ENCODE measurements at regions not wholly inside any gene's neighbourhood (a gene's known extent, or its start where the extent isn't known, plus 50 kb on each side); places are given as distances from the start of the nearest gene placed in this dataset.
"Not testable (repeated sequence)": the region's sequence is repeated elsewhere in the genome, so short reads cannot be mapped to it uniquely, and the experiment has no call there.

GRCh38 chr2:116810071-116810470 lies 1004.4 kb upstream of the DDX18 start:
- TF ChIP-seq Cebpa-rat (IDR thresholded peaks at IDR 0.05): no peak
- H4K20me1 ChIP-seq: no peaks in the 10 kb centered on the region
- no peaks in the 10 kb centered on the region for H3K27me3 ChIP-seq
- peaks cover 0 to 2% (median 0%) of the 10 kb centered on the region in 11 experiments; a peak in 1 of 22 replicates for H3K9me3 ChIP-seq (replicated peaks in 1 of 11)
- no peaks in the 10 kb centered on the region for H3K36me3 ChIP-seq
- H3K4me1 ChIP-seq: no peaks in the 10 kb centered on the region
- H3K27ac ChIP-seq: no peak overlapping the region
- no peak overlapping the region for H3K4me2 ChIP-seq
- H3K4me3 ChIP-seq: no peak overlapping the region
- H3K9ac ChIP-seq: no peak overlapping the region

- Histone ChIP-seq H3K27ac (no peak overlapping the region), H3K9me3 (replicated peaks in 1 of 11) (no peaks in the 10 kb centered on the region), H3K4me1 (no peaks in the 10 kb centered on the region), H4K20me1 (no peaks in the 10 kb centered on the region), H3K27me3 (no peaks in the 10 kb centered on the region), H3K4me2 (no peak overlapping the region), H3K9ac (no peak overlapping the region), H3K36me3 (no peaks in the 10 kb centered on the region), H3K4me3 (no peak overlapping the region)
- no peak for TF ChIP-seq Cebpa-rat (IDR thresholded peaks at IDR 0.05)
These were observed 1003.8 kb upstream of the DDX18 start for GRCh38 chr2:116810645-116811044.

GRCh38 chr2:116819355-116819754 lies 995.1 kb upstream of the DDX18 start:
- no peaks in the 10 kb centered on the region for H3K9me3 ChIP-seq (replicated peaks in 1 of 11)
- no peak overlapping the region for H3K27ac ChIP-seq
- H3K36me3 ChIP-seq: no peaks in the 10 kb centered on the region
- H3K9ac ChIP-seq: no peak overlapping the region
- H3K4me2 ChIP-seq: no peak overlapping the region
- no peaks in the 10 kb centered on the region for H4K20me1 ChIP-seq
- TF ChIP-seq Cebpa-rat (IDR thresholded peaks at IDR 0.05): no peak
- H3K4me1 ChIP-seq: no peaks in the 10 kb centered on the region
- no peak overlapping the region for H3K4me3 ChIP-seq
- H3K27me3 ChIP-seq: no peaks in the 10 kb centered on the region

- no peak overlapping the region for H3K27ac ChIP-seq
- no peak overlapping the region for H3K9ac ChIP-seq
- H4K20me1 ChIP-seq: no peaks in the 10 kb centered on the region
- H3K4me3 ChIP-seq: no peak overlapping the region
- no peaks in the 10 kb centered on the region for H3K36me3 ChIP-seq
- no peaks in the 10 kb centered on the region for H3K4me1 ChIP-seq
- no peak for TF ChIP-seq Cebpa-rat (IDR thresholded peaks at IDR 0.05)
- no peaks in the 10 kb centered on the region for H3K9me3 ChIP-seq (replicated peaks in 1 of 11)
- no peaks in the 10 kb centered on the region for H3K27me3 ChIP-seq
- H3K4me2 ChIP-seq: no peak overlapping the region
These were observed 993.5 kb upstream of the DDX18 start for GRCh38 chr2:116820986-116821385.

- H3K4me2 ChIP-seq; H3K4me1 ChIP-seq; H3K36me3 ChIP-seq; H3K4me3 ChIP-seq; H3K9me3 ChIP-seq (replicated peaks in 1 of 11); H3K9ac ChIP-seq; H3K27ac ChIP-seq; H3K27me3 ChIP-seq; H4K20me1 ChIP-seq: not testable (repeated sequence)
These were observed 984.9 kb upstream of the DDX18 start for GRCh38 chr2:116829543-116829942.

- Histone ChIP-seq H3K27me3 (no peaks in the 10 kb centered on the region), H3K4me1 (no peaks in the 10 kb centered on the region), H3K4me3 (no peak overlapping the region), H3K9me3 (replicated peaks in 1 of 11) (no peaks in the 10 kb centered on the region; a peak in 3 of 22 replicates), H3K9ac (no peak overlapping the region), H3K4me2 (no peak overlapping the region), H3K36me3 (no peaks in the 10 kb centered on the region), H3K27ac (no peak overlapping the region), H4K20me1 (no peaks in the 10 kb centered on the region)
- no peak for TF ChIP-seq Cebpa-rat (IDR thresholded peaks at IDR 0.05)
These were observed 982.3 kb upstream of the DDX18 start for GRCh38 chr2:116832148-116832547.

GRCh38 chr2:116833052-116833451 lies 981.4 kb upstream of the DDX18 start:
- H3K4me1 ChIP-seq: no peaks in the 10 kb centered on the region
- H3K9ac ChIP-seq: no peak overlapping the region
- no peak overlapping the region for H3K4me2 ChIP-seq
- no peaks in the 10 kb centered on the region; a peak in 3 of 22 replicates for H3K9me3 ChIP-seq (replicated peaks in 1 of 11)
- H3K27me3 ChIP-seq: no peaks in the 10 kb centered on the region
- no peak overlapping the region for H3K4me3 ChIP-seq
- no peaks in the 10 kb centered on the region for H3K36me3 ChIP-seq
- no peaks in the 10 kb centered on the region for H4K20me1 ChIP-seq
- H3K27ac ChIP-seq: no peak overlapping the region
- TF ChIP-seq Cebpa-rat (IDR thresholded peaks at IDR 0.05): no peak

- Histone ChIP-seq H3K36me3 (no peaks in the 10 kb centered on the region), H3K9me3 (replicated peaks in 1 of 11) (peaks cover 0 to 7% (median 5%) of the 10 kb centered on the region in 11 experiments; a peak in 4 of 22 replicates), H3K27me3 (no peaks in the 10 kb centered on the region), H3K27ac (no peak overlapping the region), H3K4me2 (no peak overlapping the region), H3K9ac (no peak overlapping the region), H4K20me1 (no peaks in the 10 kb centered on the region), H3K4me3 (no peak overlapping the region), H3K4me1 (no peaks in the 10 kb centered on the region)
- TF ChIP-seq Cebpa-rat (IDR thresholded peaks at IDR 0.05): no peak
These were observed 972.3 kb upstream of the DDX18 start for GRCh38 chr2:116842164-116842563.

- no peak overlapping the region for H3K27ac ChIP-seq
- no peak for TF ChIP-seq Cebpa-rat (IDR thresholded peaks at IDR 0.05)
- H3K4me1 ChIP-seq: no peaks in the 10 kb centered on the region
These were observed 954.8 kb upstream of the DDX18 start for GRCh38 chr2:116859708-116860107.

GRCh38 chr2:116874021-116874420 lies 940.5 kb upstream of the DDX18 start:
- no peaks in the 10 kb centered on the region for H3K36me3 ChIP-seq
- no peak overlapping the region for H3K4me2 ChIP-seq
- H3K9me3 ChIP-seq (replicated peaks in 1 of 11): peaks cover 0 to 18% (median 10%) of the 10 kb centered on the region in 11 experiments; a peak in 11 of 22 replicates
- no peaks in the 10 kb centered on the region for H4K20me1 ChIP-seq
- TF ChIP-seq Cebpa-rat (IDR thresholded peaks at IDR 0.05): no peak
- no peaks in the 10 kb centered on the region for H3K27me3 ChIP-seq
- H3K9ac ChIP-seq: no peak overlapping the region
- no peaks in the 10 kb centered on the region for H3K4me1 ChIP-seq
- no peak overlapping the region for H3K27ac ChIP-seq
- no peak overlapping the region for H3K4me3 ChIP-seq

More at GRCh38 chr2:116859708-116860107, 954.8 kb upstream of the DDX18 start:
- no peak overlapping the region for H3K9ac ChIP-seq
- H4K20me1 ChIP-seq: no peaks in the 10 kb centered on the region
- H3K9me3 ChIP-seq (replicated peaks in 1 of 11): peaks cover 6 to 23% (median 18%) of the 10 kb centered on the region in 11 experiments
- no peak overlapping the region for H3K4me3 ChIP-seq
- H3K4me2 ChIP-seq: no peak overlapping the region
- H3K27me3 ChIP-seq: no peaks in the 10 kb centered on the region
- H3K36me3 ChIP-seq: no peaks in the 10 kb centered on the region

All from BLaER1 treated with 17β-estradiol and CSF1 and Interleukin-3, amounts not matched to agents 10 nM and 100 nM (cell line).